HS-27A (cell line): ENCODE measurements at regions not wholly inside any gene's neighbourhood (a gene's known extent, or its start where the extent isn't known, plus 50 kb on each side); places are given as distances from the start of the nearest gene placed in this dataset.

ENCODE experiments used
- DNase-seq: peaks from one replicate; pipeline ENCODE4 v3.0.0-alpha.2; 2012; ENCODE audit warnings: low read depth, missing footprints

- no peak for DNase-seq
Measured at GRCh38 chr2:45178854-45179253, 169.6 kb upstream of the SIX2 start.

GRCh38 chr2:45178359-45178758 lies 169.1 kb upstream of the SIX2 start:
- no peak for DNase-seq

GRCh38 chr2:45177870-45178269 lies 168.6 kb upstream of the SIX2 start:
- peak; percentile 97 for DNase-seq

- no peak for DNase-seq
Measured at GRCh38 chr2:45176390-45176789, 167.1 kb upstream of the SIX2 start.

- DNase-seq, result peak; percentile 87
Measured at GRCh38 chr2:45173513-45173912, 164.3 kb upstream of the SIX2 start.

- DNase-seq, result no peak
Measured at GRCh38 chr2:45172760-45173392, 163.6 kb upstream of the SIX2 start.

GRCh38 chr2:45172142-45172541 lies 162.9 kb upstream of the SIX2 start:
- DNase-seq, result no peak

- DNase-seq, result no peak
Measured at GRCh38 chr2:45171136-45171501, 161.9 kb upstream of the SIX2 start.

- no peak for DNase-seq
Measured at GRCh38 chr2:45170191-45171135, 161.2 kb upstream of the SIX2 start.

GRCh38 chr2:45169339-45170190 lies 160.3 kb upstream of the SIX2 start:
- no peak for DNase-seq

- DNase-seq, result no peak
Measured at GRCh38 chr2:45168711-45169338, 159.6 kb upstream of the SIX2 start.

GRCh38 chr2:45167920-45168629 lies 158.8 kb upstream of the SIX2 start:
- no peak for DNase-seq

- DNase-seq, result no peak
Measured at GRCh38 chr2:45166229-45166890, 157.1 kb upstream of the SIX2 start.

GRCh38 chr2:45162711-45163110 lies 153.5 kb upstream of the SIX2 start:
- no peak for DNase-seq

- no peak for DNase-seq
Measured at GRCh38 chr2:45156605-45157004, 147.4 kb upstream of the SIX2 start.

GRCh38 chr2:45154606-45155155 lies 145.4 kb upstream of the SIX2 start:
- DNase-seq, result no peak

GRCh38 chr2:45154144-45154543 lies 144.9 kb upstream of the SIX2 start:
- no peak for DNase-seq

GRCh38 chr2:45153121-45153520 lies 143.9 kb upstream of the SIX2 start:
- no peak for DNase-seq

GRCh38 chr2:45152691-45153090 lies 143.4 kb upstream of the SIX2 start:
- no peak for DNase-seq

GRCh38 chr2:45145073-45145899 lies 136.0 kb upstream of the SIX2 start:
- no peak for DNase-seq
